GM12878 (cell line): ENCODE measurements at regions not wholly inside any gene's neighbourhood (a gene's known extent, or its start where the extent isn't known, plus 50 kb on each side); places are given as distances from the start of the nearest gene placed in this dataset.

ENCODE experiments used
- ATAC-seq: fragments of 200-7000 bp; cut with Tn5 transposase; 3 replicates; pipeline ENCODE4 v1.9.1; 2020; ENCODE audit warnings: mild to moderate bottlenecking, moderate library complexity
- BruUV-seq: library from RNA; stranded (reverse); fragments of 400-500 nt; replicated peaks from 2 replicates; lab custom pipeline; 2021; lab: Mats Ljungman, UMichigan
- CTCF ChIA-PET: fragments of 300-600 bp; sonication (Branson Sonifier 250); formaldehyde crosslinking; extraction: SDS; loops from one replicate; lab custom pipeline; 2021; ENCODE audit warnings: inconsistent platforms; lab: Yijun Ruan, JAX
- POLR2A ChIA-PET: fragments of 350-600 bp; formaldehyde crosslinking; extraction: SDS; loops from one replicate; lab custom pipeline; 2021; ENCODE audit warnings: inconsistent platforms; lab: Charles Lee
- RAD21 ChIA-PET: fragments of 300-600 bp; sonication (Branson Sonifier 250); formaldehyde crosslinking; loops from one replicate; lab custom pipeline; 2023; ENCODE audit warnings: antibody characterized with exemption; ENCODE audit not compliant: unreplicated experiment; lab: Charles Lee
- SMC1A ChIA-PET: fragments of 300-600 bp; sonication (Branson Sonifier 250); formaldehyde crosslinking; loops from one replicate; lab custom pipeline; 2023; ENCODE audit not compliant: unreplicated experiment, uncharacterized antibody; lab: Charles Lee
- DNase-seq: peaks from one replicate; pipeline ENCODE4 v3.0.0-alpha.2; 2011; ENCODE audit warnings: low read depth, low spot score
- FAIRE-seq: peaks from 3 replicates; lab custom pipeline; 2011; peaks lifted over from hg19 to GRCh38; lab: Jason Lieb, UNC
- H2AFZ ChIP-seq: 2 replicates; pipeline ENCODE4 v1.6.0; 2011; ENCODE audit warnings: low read depth, low read length, control low read depth; ENCODE audit not compliant: control insufficient read depth
- H3K27ac ChIP-seq: 2 replicates; pipeline ENCODE4 v1.5.1; 2011; ENCODE audit warnings: control low read depth; ENCODE audit not compliant: control insufficient read depth, insufficient read depth
- H3K27me3 ChIP-seq, 2 experiments: replicated peaks in 1 of 2; 2 replicates each; pipeline versions ENCODE4 v1.6.0 to v1.6.1; 2011; ENCODE audit warnings: low read length in 1 of 2; ENCODE audit not compliant: control insufficient read depth in 2 of 2, insufficient read depth in 2 of 2
- H3K36me3 ChIP-seq, 2 experiments: 2 replicates each; pipeline ENCODE4 v1.5.1; 2011; ENCODE audit warnings: low read length in 1 of 2; ENCODE audit not compliant: control insufficient read depth in 2 of 2, insufficient read depth in 2 of 2
- H3K4me1 ChIP-seq: 2 replicates; pipeline ENCODE4 v1.6.1; 2011; ENCODE audit warnings: mild to moderate bottlenecking, low read length, moderate library complexity, mixed read lengths; ENCODE audit not compliant: control insufficient read depth, insufficient read depth
- H3K4me2 ChIP-seq: 2 replicates; pipeline ENCODE4 v1.6.0; 2011; ENCODE audit warnings: control low read depth; ENCODE audit not compliant: control insufficient read depth, insufficient read depth
- H3K4me3 ChIP-seq: fragments of 200-600 bp; sonication (generic); 2 replicates; pipeline ENCODE4 v1.5.1; 2016
- H3K79me2 ChIP-seq: 2 replicates; pipeline ENCODE4 v1.6.0; 2011; ENCODE audit warnings: low read length; ENCODE audit not compliant: control insufficient read depth, insufficient read depth
- H3K9ac ChIP-seq: 2 replicates; pipeline ENCODE4 v1.8.0; 2011; ENCODE audit warnings: low read length, control low read depth, mixed read lengths; ENCODE audit not compliant: control insufficient read depth, insufficient read depth
- H3K9me3 ChIP-seq: replicated peaks from 3 replicates; pipeline ENCODE4 v1.5.1; 2011; ENCODE audit warnings: mild to moderate bottlenecking, low read length; ENCODE audit not compliant: control insufficient read depth, insufficient read depth
- H4K20me1 ChIP-seq: 2 replicates; pipeline ENCODE4 v1.6.0; 2011; ENCODE audit not compliant: control insufficient read depth, insufficient read depth
- ATF7 ChIP-seq: fragments of 450-650 bp; IDR thresholded peaks from 2 replicates; pipeline ENCODE4 v1.6.1; 2016; ENCODE audit warnings: low read depth, mild to moderate bottlenecking
- ZNF24 ChIP-seq: fragments of 450-650 bp; IDR thresholded peaks from 2 replicates; pipeline ENCODE4 v1.6.1; 2017; ENCODE audit warnings: antibody characterized with exemption, mild to moderate bottlenecking
- WGBS: methylation state at CpG from one replicate; pipeline ENCODE4 v1.1.6; 2016; ENCODE audit warnings: low lambda C conversion rate; ENCODE audit not compliant: insufficient replicate concordance, insufficient coverage; ENCODE audit errors: missing lambda C conversion rate; 5-methylcytosine and 5-hydroxymethylcytosine counted together
- in situ Hi-C: fragments of 300-500 bp; cut with MboI; formaldehyde crosslinking; loops from 9 replicates; pipeline ENCODE4 v1.14.3; 2018; ENCODE audit warnings: mixed read lengths
- intact Hi-C: fragments of 100-400 bp; cut with micrococcal nuclease; formaldehyde crosslinking; loops from one replicate; pipeline ENCODE4 v1.14.2; 2022; ENCODE audit not compliant: unreplicated experiment
- TF ChIP-seq, protein P1 (sequence below): fragments of 450-650 bp; conservative IDR thresholded peaks from 2 replicates; pipeline ENCODE4 v1.6.1; 2017; ENCODE audit warnings: mild to moderate bottlenecking, moderate library complexity
- TF ChIP-seq, protein P2 (sequence below): IDR thresholded peaks from 2 replicates; pipeline ENCODE4 v1.6.1; 2011; ENCODE audit warnings: borderline replicate concordance, low read depth, mild to moderate bottlenecking, moderate library complexity, mixed read lengths, low read length; ENCODE audit not compliant: insufficient read depth; ENCODE audit errors: extremely low read length

GRCh38 chr10:129415215-129416140, 51.6 kb upstream of the MGMT start:
- H3K27me3 ChIP-seq: no peaks in the 10 kb centered on the region
- no peak for FAIRE-seq
- RAD21 ChIA-PET: no interaction called here

More at GRCh38 chr10:129415215-129416140, 51.6 kb upstream of the MGMT start:
- Histone ChIP-seq H3K27ac (no peak overlapping the region), H3K79me2 (no peaks in the 10 kb centered on the region), H3K36me3 (no peaks in the 10 kb centered on the region), H3K9ac (no peak overlapping the region), H3K4me3 (no peak overlapping the region), H2AFZ (no peak overlapping the region), H3K9me3 (no peaks in the 10 kb centered on the region), H4K20me1 (no peaks in the 10 kb centered on the region), H3K4me2 (no peak overlapping the region), H3K4me1 (no peaks in the 10 kb centered on the region)
- intact Hi-C loops: no loop called here
- in situ Hi-C loops: no loop called here
- POLR2A ChIA-PET: no interaction called here
- TF ChIP-seq ATF7 (no peak), ZNF24 (no peak)
- TF ChIP-seq, protein P1, sequence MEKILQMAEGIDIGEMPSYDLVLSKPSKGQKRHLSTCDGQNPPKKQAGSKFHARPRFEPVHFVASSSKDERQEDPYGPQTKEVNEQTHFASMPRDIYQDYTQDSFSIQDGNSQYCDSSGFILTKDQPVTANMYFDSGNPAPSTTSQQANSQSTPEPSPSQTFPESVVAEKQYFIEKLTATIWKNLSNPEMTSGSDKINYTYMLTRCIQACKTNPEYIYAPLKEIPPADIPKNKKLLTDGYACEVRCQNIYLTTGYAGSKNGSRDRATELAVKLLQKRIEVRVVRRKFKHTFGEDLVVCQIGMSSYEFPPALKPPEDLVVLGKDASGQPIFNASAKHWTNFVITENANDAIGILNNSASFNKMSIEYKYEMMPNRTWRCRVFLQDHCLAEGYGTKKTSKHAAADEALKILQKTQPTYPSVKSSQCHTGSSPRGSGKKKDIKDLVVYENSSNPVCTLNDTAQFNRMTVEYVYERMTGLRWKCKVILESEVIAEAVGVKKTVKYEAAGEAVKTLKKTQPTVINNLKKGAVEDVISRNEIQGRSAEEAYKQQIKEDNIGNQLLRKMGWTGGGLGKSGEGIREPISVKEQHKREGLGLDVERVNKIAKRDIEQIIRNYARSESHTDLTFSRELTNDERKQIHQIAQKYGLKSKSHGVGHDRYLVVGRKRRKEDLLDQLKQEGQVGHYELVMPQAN: no peak
- TF ChIP-seq, protein P2, sequence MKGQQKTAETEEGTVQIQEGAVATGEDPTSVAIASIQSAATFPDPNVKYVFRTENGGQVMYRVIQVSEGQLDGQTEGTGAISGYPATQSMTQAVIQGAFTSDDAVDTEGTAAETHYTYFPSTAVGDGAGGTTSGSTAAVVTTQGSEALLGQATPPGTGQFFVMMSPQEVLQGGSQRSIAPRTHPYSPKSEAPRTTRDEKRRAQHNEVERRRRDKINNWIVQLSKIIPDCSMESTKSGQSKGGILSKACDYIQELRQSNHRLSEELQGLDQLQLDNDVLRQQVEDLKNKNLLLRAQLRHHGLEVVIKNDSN: no peak
- CTCF ChIA-PET: no interaction called here
- WGBS: 45% methylated on average over 31 of the region's 31 CpGs
- BruUV-seq: no TSS peak
- ATAC-seq (no peak), DNase-seq (no peak)
- SMC1A ChIA-PET: no interaction called here
